GM12878 (cell line): ENCODE measurements at regions not wholly inside any gene's neighbourhood (a gene's known extent, or its start where the extent isn't known, plus 50 kb on each side); places are given as distances from the start of the nearest gene placed in this dataset.

Experiments used
- ATAC-seq: fragments of 200-7000 bp; cut with Tn5 transposase; 3 replicates; pipeline ENCODE4 v1.9.1; 2020; ENCODE audit warnings: mild to moderate bottlenecking, moderate library complexity
- BruUV-seq: library from RNA; stranded (reverse); fragments of 400-500 nt; replicated peaks from 2 replicates; lab custom pipeline; 2021; lab: Mats Ljungman, UMichigan
- CTCF ChIA-PET: fragments of 300-600 bp; sonication (Branson Sonifier 250); formaldehyde crosslinking; extraction: SDS; loops from one replicate; lab custom pipeline; 2021; ENCODE audit warnings: inconsistent platforms; lab: Yijun Ruan, JAX
- POLR2A ChIA-PET: fragments of 350-600 bp; formaldehyde crosslinking; extraction: SDS; loops from one replicate; lab custom pipeline; 2021; ENCODE audit warnings: inconsistent platforms; lab: Charles Lee
- RAD21 ChIA-PET: fragments of 300-600 bp; sonication (Branson Sonifier 250); formaldehyde crosslinking; loops from one replicate; lab custom pipeline; 2023; ENCODE audit warnings: antibody characterized with exemption; ENCODE audit not compliant: unreplicated experiment; lab: Charles Lee
- SMC1A ChIA-PET: fragments of 300-600 bp; sonication (Branson Sonifier 250); formaldehyde crosslinking; loops from one replicate; lab custom pipeline; 2023; ENCODE audit not compliant: unreplicated experiment, uncharacterized antibody; lab: Charles Lee
- DNase-seq: peaks from one replicate; pipeline ENCODE4 v3.0.0-alpha.2; 2011; ENCODE audit warnings: low read depth, low spot score
- FAIRE-seq: peaks from 3 replicates; lab custom pipeline; 2011; peaks lifted over from hg19 to GRCh38; lab: Jason Lieb, UNC
- H2AFZ ChIP-seq: 2 replicates; pipeline ENCODE4 v1.6.0; 2011; ENCODE audit warnings: low read depth, low read length, control low read depth; ENCODE audit not compliant: control insufficient read depth
- H3K27ac ChIP-seq: 2 replicates; pipeline ENCODE4 v1.5.1; 2011; ENCODE audit warnings: control low read depth; ENCODE audit not compliant: control insufficient read depth, insufficient read depth
- H3K27me3 ChIP-seq, 2 experiments: replicated peaks in 1 of 2; 2 replicates each; pipeline versions ENCODE4 v1.6.0 to v1.6.1; 2011; ENCODE audit warnings: low read length in 1 of 2; ENCODE audit not compliant: control insufficient read depth in 2 of 2, insufficient read depth in 2 of 2
- H3K36me3 ChIP-seq, 2 experiments: 2 replicates each; pipeline ENCODE4 v1.5.1; 2011; ENCODE audit warnings: low read length in 1 of 2; ENCODE audit not compliant: control insufficient read depth in 2 of 2, insufficient read depth in 2 of 2
- H3K4me1 ChIP-seq: 2 replicates; pipeline ENCODE4 v1.6.1; 2011; ENCODE audit warnings: mild to moderate bottlenecking, low read length, moderate library complexity, mixed read lengths; ENCODE audit not compliant: control insufficient read depth, insufficient read depth
- H3K4me2 ChIP-seq: 2 replicates; pipeline ENCODE4 v1.6.0; 2011; ENCODE audit warnings: control low read depth; ENCODE audit not compliant: control insufficient read depth, insufficient read depth
- H3K4me3 ChIP-seq: fragments of 200-600 bp; sonication (generic); 2 replicates; pipeline ENCODE4 v1.5.1; 2016
- H3K79me2 ChIP-seq: 2 replicates; pipeline ENCODE4 v1.6.0; 2011; ENCODE audit warnings: low read length; ENCODE audit not compliant: control insufficient read depth, insufficient read depth
- H3K9ac ChIP-seq: 2 replicates; pipeline ENCODE4 v1.8.0; 2011; ENCODE audit warnings: low read length, control low read depth, mixed read lengths; ENCODE audit not compliant: control insufficient read depth, insufficient read depth
- H3K9me3 ChIP-seq: replicated peaks from 3 replicates; pipeline ENCODE4 v1.5.1; 2011; ENCODE audit warnings: mild to moderate bottlenecking, low read length; ENCODE audit not compliant: control insufficient read depth, insufficient read depth
- H4K20me1 ChIP-seq: 2 replicates; pipeline ENCODE4 v1.6.0; 2011; ENCODE audit not compliant: control insufficient read depth, insufficient read depth
- BRCA1 ChIP-seq: IDR thresholded peaks from 2 replicates; pipeline ENCODE4 v1.6.1; 2011; ENCODE audit warnings: low read depth, low read length, improper control_type of control experiment
- CHD4 ChIP-seq: fragments of 200-600 bp; sonication (generic); IDR thresholded peaks from 2 replicates; pipeline ENCODE4 v1.6.1; 2016; ENCODE audit warnings: mild to moderate bottlenecking
- NR2C2 ChIP-seq: IDR thresholded peaks from 2 replicates; pipeline ENCODE4 v1.6.1; 2011; ENCODE audit warnings: borderline replicate concordance, low read depth; ENCODE audit not compliant: control insufficient read depth, insufficient read length
- POU2F2 ChIP-seq: IDR thresholded peaks from 3 replicates; pipeline ENCODE4 v1.6.1; 2011; ENCODE audit warnings: low read depth, mild to moderate bottlenecking, low read length, borderline replicate concordance
- RBBP5 ChIP-seq: fragments of 200-600 bp; sonication (generic); conservative IDR thresholded peaks from 2 replicates; pipeline ENCODE4 v1.6.1; 2016
- RFX5 ChIP-seq: IDR thresholded peaks from 2 replicates; pipeline ENCODE4 v1.6.1; 2011; ENCODE audit warnings: low read depth, low read length, improper control_type of control experiment
- WGBS: methylation state at CpG from one replicate; pipeline ENCODE4 v1.1.6; 2016; ENCODE audit warnings: low lambda C conversion rate; ENCODE audit not compliant: insufficient replicate concordance, insufficient coverage; ENCODE audit errors: missing lambda C conversion rate; 5-methylcytosine and 5-hydroxymethylcytosine counted together
- in situ Hi-C: fragments of 300-500 bp; cut with MboI; formaldehyde crosslinking; loops from 9 replicates; pipeline ENCODE4 v1.14.3; 2018; ENCODE audit warnings: mixed read lengths
- intact Hi-C: fragments of 100-400 bp; cut with micrococcal nuclease; formaldehyde crosslinking; loops from one replicate; pipeline ENCODE4 v1.14.2; 2022; ENCODE audit not compliant: unreplicated experiment
- TF ChIP-seq, protein P1 (sequence below): fragments of 450-650 bp; IDR thresholded peaks from 2 replicates; pipeline ENCODE4 v1.6.1; 2017; ENCODE audit warnings: mild to moderate bottlenecking, moderate library complexity

GRCh38 chr15:25093455-25094029 lies 138.8 kb downstream of the SNRPN start (continued):
- TF ChIP-seq BRCA1 (no peak), CHD4 (no peak), RBBP5 (no peak), RFX5 (no peak)
- TF ChIP-seq, all 136 proteins: peak for 0

- Histone ChIP-seq H4K20me1 (no peaks in the 10 kb centered on the region), H3K27ac (no peak overlapping the region), H3K4me2 (no peak overlapping the region), H3K9ac (no peak overlapping the region), H3K36me3 (peaks cover 3 to 4% of the 10 kb centered on the region in 2 experiments), H3K9me3 (peaks cover 5% of the 10 kb centered on the region; the same call in 1 of the 3 replicates), H2AFZ (no peak overlapping the region), H3K27me3 (no peaks in the 10 kb centered on the region), H3K4me1 (no peaks in the 10 kb centered on the region), H3K79me2 (no peaks in the 10 kb centered on the region), H3K4me3 (no peak overlapping the region)
- no peak for TF ChIP-seq POU2F2
- TF ChIP-seq, protein P1, sequence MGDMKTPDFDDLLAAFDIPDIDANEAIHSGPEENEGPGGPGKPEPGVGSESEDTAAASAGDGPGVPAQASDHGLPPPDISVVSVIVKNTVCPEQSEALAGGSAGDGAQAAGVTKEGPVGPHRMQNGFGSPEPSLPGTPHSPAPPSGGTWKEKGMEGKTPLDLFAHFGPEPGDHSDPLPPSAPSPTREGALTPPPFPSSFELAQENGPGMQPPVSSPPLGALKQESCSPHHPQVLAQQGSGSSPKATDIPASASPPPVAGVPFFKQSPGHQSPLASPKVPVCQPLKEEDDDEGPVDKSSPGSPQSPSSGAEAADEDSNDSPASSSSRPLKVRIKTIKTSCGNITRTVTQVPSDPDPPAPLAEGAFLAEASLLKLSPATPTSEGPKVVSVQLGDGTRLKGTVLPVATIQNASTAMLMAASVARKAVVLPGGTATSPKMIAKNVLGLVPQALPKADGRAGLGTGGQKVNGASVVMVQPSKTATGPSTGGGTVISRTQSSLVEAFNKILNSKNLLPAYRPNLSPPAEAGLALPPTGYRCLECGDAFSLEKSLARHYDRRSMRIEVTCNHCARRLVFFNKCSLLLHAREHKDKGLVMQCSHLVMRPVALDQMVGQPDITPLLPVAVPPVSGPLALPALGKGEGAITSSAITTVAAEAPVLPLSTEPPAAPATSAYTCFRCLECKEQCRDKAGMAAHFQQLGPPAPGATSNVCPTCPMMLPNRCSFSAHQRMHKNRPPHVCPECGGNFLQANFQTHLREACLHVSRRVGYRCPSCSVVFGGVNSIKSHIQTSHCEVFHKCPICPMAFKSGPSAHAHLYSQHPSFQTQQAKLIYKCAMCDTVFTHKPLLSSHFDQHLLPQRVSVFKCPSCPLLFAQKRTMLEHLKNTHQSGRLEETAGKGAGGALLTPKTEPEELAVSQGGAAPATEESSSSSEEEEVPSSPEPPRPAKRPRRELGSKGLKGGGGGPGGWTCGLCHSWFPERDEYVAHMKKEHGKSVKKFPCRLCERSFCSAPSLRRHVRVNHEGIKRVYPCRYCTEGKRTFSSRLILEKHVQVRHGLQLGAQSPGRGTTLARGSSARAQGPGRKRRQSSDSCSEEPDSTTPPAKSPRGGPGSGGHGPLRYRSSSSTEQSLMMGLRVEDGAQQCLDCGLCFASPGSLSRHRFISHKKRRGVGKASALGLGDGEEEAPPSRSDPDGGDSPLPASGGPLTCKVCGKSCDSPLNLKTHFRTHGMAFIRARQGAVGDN = no peak
- no peak for TF ChIP-seq NR2C2
- RAD21 ChIA-PET = no interaction called here
- CTCF ChIA-PET = no interaction called here
- in situ Hi-C loops = loop anchor here (25.0 kb wide), 1 partner anchor 843 kb away; no protein-coding TSS in a partner anchor
- FAIRE-seq (no peak), ATAC-seq (no peak), DNase-seq (no peak)
- BruUV-seq = no TSS peak
- 49% methylated on average over 5 of the region's 5 CpGs for WGBS
- SMC1A ChIA-PET = no interaction called here
- POLR2A ChIA-PET = no interaction called here
- intact Hi-C loops = no loop called here
Measured at GRCh38 chr15:25094066-25094465, 139.3 kb downstream of the SNRPN start.
